Kasumi-1 (cell line): ENCODE measurements at regions not wholly inside any gene's neighbourhood (a gene's known extent, or its start where the extent isn't known, plus 50 kb on each side); places are given as distances from the start of the nearest gene placed in this dataset.
"Not testable (repeated sequence)": the region's sequence is repeated elsewhere in the genome, so short reads cannot be mapped to it uniquely, and the experiment has no call there.

Experiments used
- DNase-seq, 2 experiments: peaks; one replicate each; lab custom pipeline; 2025; lab: John Stamatoyannopoulos, UW

- no peak for DNase-seq
Observed at GRCh38 chr3:33956776-33957175, 158.3 kb downstream of the PDCD6IP start.

GRCh38 chr3:33957176-33957575, 158.7 kb downstream of the PDCD6IP start:
- DNase-seq = no peak

- DNase-seq = no peak
Observed at GRCh38 chr3:33958661-33959060, 160.2 kb downstream of the PDCD6IP start.

GRCh38 chr3:33962396-33962795, 164.0 kb downstream of the PDCD6IP start:
- no peak for DNase-seq

- not testable (repeated sequence) for DNase-seq
Observed at GRCh38 chr3:33970180-33970579, 171.8 kb downstream of the PDCD6IP start.

- no peak for DNase-seq
Observed at GRCh38 chr3:33971055-33971454, 172.6 kb downstream of the PDCD6IP start.

- DNase-seq = no peak
Observed at GRCh38 chr3:33975463-33975862, 177.0 kb downstream of the PDCD6IP start.

- DNase-seq = no peak
Observed at GRCh38 chr3:33977227-33977626, 178.8 kb downstream of the PDCD6IP start.

GRCh38 chr3:33980252-33980651, 181.8 kb downstream of the PDCD6IP start:
- DNase-seq = no peak

- DNase-seq = no peak
Observed at GRCh38 chr3:33982269-33982798, 183.9 kb downstream of the PDCD6IP start.

GRCh38 chr3:33982949-33983348, 184.5 kb downstream of the PDCD6IP start:
- DNase-seq = not testable (repeated sequence)

GRCh38 chr3:33989229-33989628, 190.8 kb downstream of the PDCD6IP start:
- DNase-seq = no peak

- no peak for DNase-seq
Observed at GRCh38 chr3:33991673-33992072, 193.2 kb downstream of the PDCD6IP start.

- DNase-seq = no peak
Observed at GRCh38 chr3:33993631-33994030, 195.2 kb downstream of the PDCD6IP start.

- no peak for DNase-seq
Observed at GRCh38 chr3:33994568-33994967, 196.1 kb downstream of the PDCD6IP start.

GRCh38 chr3:34000301-34000700, 201.9 kb downstream of the PDCD6IP start:
- no peak for DNase-seq

- no peak for DNase-seq
Observed at GRCh38 chr3:34001022-34001421, 202.6 kb downstream of the PDCD6IP start.

GRCh38 chr3:34001990-34002389, 203.6 kb downstream of the PDCD6IP start:
- no peak for DNase-seq

GRCh38 chr3:34002569-34003100, 204.2 kb downstream of the PDCD6IP start:
- DNase-seq = no peak

GRCh38 chr3:34005886-34006285, 207.5 kb downstream of the PDCD6IP start:
- no peak for DNase-seq

GRCh38 chr3:34008191-34008590, 209.8 kb downstream of the PDCD6IP start:
- no peak for DNase-seq

- DNase-seq = no peak
Observed at GRCh38 chr3:34008836-34009809, 210.7 kb downstream of the PDCD6IP start.
